ENCODE measurements at regions not wholly inside any gene's neighbourhood (a gene's known extent, or its start where the extent isn't known, plus 50 kb on each side); places are given as distances from the start of the nearest gene placed in this dataset.

- TF ChIP-seq YY1 (IDR thresholded peaks at IDR 0.05; ENCODE audit: extremely low read depth, insufficient replicate concordance, low read depth, low read length), result no peak
- TF ChIP-seq, protein P1, sequence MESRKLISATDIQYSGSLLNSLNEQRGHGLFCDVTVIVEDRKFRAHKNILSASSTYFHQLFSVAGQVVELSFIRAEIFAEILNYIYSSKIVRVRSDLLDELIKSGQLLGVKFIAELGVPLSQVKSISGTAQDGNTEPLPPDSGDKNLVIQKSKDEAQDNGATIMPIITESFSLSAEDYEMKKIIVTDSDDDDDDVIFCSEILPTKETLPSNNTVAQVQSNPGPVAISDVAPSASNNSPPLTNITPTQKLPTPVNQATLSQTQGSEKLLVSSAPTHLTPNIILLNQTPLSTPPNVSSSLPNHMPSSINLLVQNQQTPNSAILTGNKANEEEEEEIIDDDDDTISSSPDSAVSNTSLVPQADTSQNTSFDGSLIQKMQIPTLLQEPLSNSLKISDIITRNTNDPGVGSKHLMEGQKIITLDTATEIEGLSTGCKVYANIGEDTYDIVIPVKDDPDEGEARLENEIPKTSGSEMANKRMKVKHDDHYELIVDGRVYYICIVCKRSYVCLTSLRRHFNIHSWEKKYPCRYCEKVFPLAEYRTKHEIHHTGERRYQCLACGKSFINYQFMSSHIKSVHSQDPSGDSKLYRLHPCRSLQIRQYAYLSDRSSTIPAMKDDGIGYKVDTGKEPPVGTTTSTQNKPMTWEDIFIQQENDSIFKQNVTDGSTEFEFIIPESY (IDR thresholded peaks at IDR 0.05; ENCODE audit: extremely low read depth, insufficient replicate concordance, low read length), result no peak
- TF ChIP-seq CEBPB (IDR thresholded peaks at IDR 0.05; ENCODE audit: low read depth), result no peak
- TF ChIP-seq EZH2 (IDR thresholded peaks at IDR 0.05), result no peak
- TF ChIP-seq CTCF (IDR thresholded peaks at IDR 0.05 in 2 of 3, conservative IDR thresholded peaks at IDR 0.05 in 1 of 3; ENCODE audit: borderline replicate concordance in 1 of 3, insufficient read depth in 1 of 3, low read depth in 2 of 3, low read length in 2 of 3), result no peak
- no peak for TF ChIP-seq POLR2AphosphoS5 (IDR thresholded peaks at IDR 0.05; ENCODE audit: low read depth, low read length)
- TF ChIP-seq ZNF274 (IDR thresholded peaks at IDR 0.05; ENCODE audit: low read depth, low read length), result no peak
- TF ChIP-seq SP1 (IDR thresholded peaks at IDR 0.05; ENCODE audit: low read depth), result no peak
- TF ChIP-seq POLR2A (IDR thresholded peaks at IDR 0.05; ENCODE audit: borderline replicate concordance, extremely low read depth, insufficient read depth, insufficient read length), result no peak
- TF ChIP-seq, protein P2, sequence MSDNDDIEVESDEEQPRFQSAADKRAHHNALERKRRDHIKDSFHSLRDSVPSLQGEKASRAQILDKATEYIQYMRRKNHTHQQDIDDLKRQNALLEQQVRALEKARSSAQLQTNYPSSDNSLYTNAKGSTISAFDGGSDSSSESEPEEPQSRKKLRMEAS (IDR thresholded peaks at IDR 0.05), result no peak
- TF ChIP-seq ZFX (IDR thresholded peaks at IDR 0.05), result no peak
Observed at GRCh38 chr2:181128199-181128598, 147.8 kb downstream of the UBE2E3 start.

Measured in HCT116 (cell line).